ENCODE measurements at regions not wholly inside any gene's neighbourhood (a gene's known extent, or its start where the extent isn't known, plus 50 kb on each side); places are given as distances from the start of the nearest gene placed in this dataset.

GRCh38 chr16:86225905-86226371, 284.4 kb upstream of the FOXF1 start:
- Histone ChIP-seq H3K4me3 (no peak overlapping the region), H3K27me3 (ENCODE audit: low read depth) (peaks cover 86% of the 10 kb centered on the region)
- intact Hi-C loops (cut with micrococcal nuclease), result no loop called here

GRCh38 chr16:86227041-86227440, 283.3 kb upstream of the FOXF1 start:
- Histone ChIP-seq H3K36me3 (no peaks in the 10 kb centered on the region), H3K27ac (replicated peaks) (no peak overlapping the region), H3K9me3 (replicated peaks) (no peaks in the 10 kb centered on the region), H3K4me3 (no peak overlapping the region), H3K27me3 (ENCODE audit: low read depth) (peaks cover 86% of the 10 kb centered on the region), H3K4me1 (peaks cover 8% of the 10 kb centered on the region)
- intact Hi-C loops (cut with micrococcal nuclease), result no loop called here
- DNase-seq, result no peak
- TF ChIP-seq CTCF (IDR thresholded peaks at IDR 0.05; ENCODE audit: borderline replicate concordance), result no peak

More at GRCh38 chr16:86225905-86226371, 284.4 kb upstream of the FOXF1 start:
- Histone ChIP-seq H3K27ac (replicated peaks) (no peak overlapping the region), H3K4me1 (peaks cover 8% of the 10 kb centered on the region), H3K9me3 (replicated peaks) (no peaks in the 10 kb centered on the region), H3K36me3 (no peaks in the 10 kb centered on the region)
- no peak for TF ChIP-seq CTCF (IDR thresholded peaks at IDR 0.05; ENCODE audit: borderline replicate concordance)
- no peak for DNase-seq

DNA sequence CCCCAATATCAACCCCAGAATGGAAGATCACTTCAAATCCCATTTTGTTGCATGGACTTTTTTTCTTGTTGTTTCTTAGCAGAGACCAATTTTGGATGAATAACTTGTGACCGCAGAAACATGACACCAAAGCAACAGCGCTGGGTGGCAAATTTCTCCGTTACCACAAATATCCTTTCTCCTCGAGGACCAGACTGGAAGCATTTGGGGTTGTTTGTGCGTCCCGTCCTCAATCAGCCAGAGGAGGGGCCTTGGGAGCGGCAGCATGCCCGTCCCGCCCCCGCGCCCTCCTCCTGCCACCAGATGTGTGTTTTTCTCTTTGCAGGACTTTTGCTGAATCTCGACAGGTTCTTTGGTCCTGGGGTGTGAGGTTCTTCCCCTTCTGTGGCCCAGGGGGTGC, 282.5 kb upstream of the FOXF1 start:
- peaks cover 3% of the 10 kb centered on the region for H3K4me1 ChIP-seq
- H3K4me3 ChIP-seq, result no peak overlapping the region
- H3K36me3 ChIP-seq, result no peaks in the 10 kb centered on the region
- peaks cover 86% of the 10 kb centered on the region for H3K27me3 ChIP-seq (ENCODE audit: low read depth)
- H3K9me3 ChIP-seq (replicated peaks), result no peaks in the 10 kb centered on the region
- no peak for TF ChIP-seq CTCF (IDR thresholded peaks at IDR 0.05; ENCODE audit: borderline replicate concordance)
- intact Hi-C loops (cut with micrococcal nuclease), result no loop called here
- H3K27ac ChIP-seq (replicated peaks), result no peak overlapping the region
- DNase-seq, result no peak

DNA sequence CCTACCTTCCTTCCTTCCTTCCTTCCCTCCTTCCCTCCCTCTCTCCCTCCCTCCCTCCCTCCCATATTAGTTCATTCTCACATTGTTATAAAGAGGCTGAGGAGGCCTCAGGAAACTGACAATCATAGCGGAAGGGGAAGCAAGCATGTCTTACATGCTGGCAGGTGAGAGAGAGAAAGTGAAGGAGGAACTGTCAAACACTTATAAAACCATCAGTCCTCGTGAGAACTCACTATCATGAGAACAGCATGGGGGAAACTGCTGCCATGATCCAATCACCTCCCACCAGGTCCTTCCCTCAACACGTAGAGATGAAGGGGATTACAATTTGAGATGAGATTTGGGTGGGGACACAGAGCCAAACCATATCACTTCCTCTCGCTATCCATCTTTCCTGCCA, 281.6 kb upstream of the FOXF1 start:
- intact Hi-C loops (cut with micrococcal nuclease), result no loop called here
- peaks cover 80% of the 10 kb centered on the region for H3K27me3 ChIP-seq (ENCODE audit: low read depth)

GRCh38 chr16:86229283-86229682, 281.0 kb upstream of the FOXF1 start:
- intact Hi-C loops (cut with micrococcal nuclease), result no loop called here
- Histone ChIP-seq H3K27me3 (ENCODE audit: low read depth) (peaks cover 74% of the 10 kb centered on the region), H3K4me1 (no peaks in the 10 kb centered on the region), H3K36me3 (no peaks in the 10 kb centered on the region), H3K27ac (replicated peaks) (no peak overlapping the region), H3K4me3 (no peak overlapping the region), H3K9me3 (replicated peaks) (no peaks in the 10 kb centered on the region)
- no peak for TF ChIP-seq CTCF (IDR thresholded peaks at IDR 0.05; ENCODE audit: borderline replicate concordance)
- no peak for DNase-seq

More for the DNA sequence above, 281.6 kb upstream of the FOXF1 start:
- H3K4me1 ChIP-seq, result no peaks in the 10 kb centered on the region
- DNase-seq, result no peak
- no peaks in the 10 kb centered on the region for H3K36me3 ChIP-seq
- H3K4me3 ChIP-seq, result no peak overlapping the region
- no peak for TF ChIP-seq CTCF (IDR thresholded peaks at IDR 0.05; ENCODE audit: borderline replicate concordance)
- no peak overlapping the region for H3K27ac ChIP-seq (replicated peaks)
- no peaks in the 10 kb centered on the region for H3K9me3 ChIP-seq (replicated peaks)
